Right kidney (tissue), 1 donor: ENCODE measurements at regions not wholly inside any gene's neighbourhood (a gene's known extent, or its start where the extent isn't known, plus 50 kb on each side); places are given as distances from the start of the nearest gene placed in this dataset.

Experiments used
- DNase-seq: peaks from one replicate; pipeline ENCODE4 v3.0.0-alpha.2; 2016

- DNase-seq = no peak
Observed at GRCh38 chr15:88707771-88708654, 69.2 kb downstream of the ISG20 start.

- no peak for DNase-seq
Observed at GRCh38 chr15:88708655-88709054, 69.8 kb downstream of the ISG20 start.

- DNase-seq = no peak
Observed at GRCh38 chr15:88710027-88710715, 71.4 kb downstream of the ISG20 start.

GRCh38 chr15:88711806-88712205 is 73.0 kb downstream of the ISG20 start:
- DNase-seq = no peak

GRCh38 chr15:88714782-88715372 is 76.1 kb downstream of the ISG20 start:
- no peak for DNase-seq

GRCh38 chr15:88716543-88717381 is 77.9 kb downstream of the ISG20 start:
- DNase-seq = no peak

GRCh38 chr15:88717382-88718031 is 78.7 kb downstream of the ISG20 start:
- peak; percentile 16 for DNase-seq

GRCh38 chr15:88718731-88719130 is 79.9 kb downstream of the ISG20 start:
- DNase-seq = no peak

GRCh38 chr15:88719654-88720053 is 80.8 kb downstream of the ISG20 start:
- no peak for DNase-seq

- DNase-seq = no peak
Observed at GRCh38 chr15:88725305-88726210, 77.7 kb upstream of the ACAN start.

GRCh38 chr15:88727439-88727838 is 75.8 kb upstream of the ACAN start:
- DNase-seq = no peak

GRCh38 chr15:88729581-88729980 is 73.7 kb upstream of the ACAN start:
- no peak for DNase-seq

GRCh38 chr15:88730751-88731150 is 72.5 kb upstream of the ACAN start:
- no peak for DNase-seq

GRCh38 chr15:88735212-88735611 is 68.0 kb upstream of the ACAN start:
- no peak for DNase-seq

GRCh38 chr15:88736204-88736603 is 67.0 kb upstream of the ACAN start:
- DNase-seq = no peak

- DNase-seq = no peak
Observed at GRCh38 chr15:88738796-88739195, 64.4 kb upstream of the ACAN start.

GRCh38 chr15:88739541-88739940 is 63.7 kb upstream of the ACAN start:
- DNase-seq = no peak

GRCh38 chr15:88740356-88740755 is 62.9 kb upstream of the ACAN start:
- DNase-seq = no peak

GRCh38 chr15:88741046-88741445 is 62.2 kb upstream of the ACAN start:
- no peak for DNase-seq

- DNase-seq = no peak
Observed at GRCh38 chr15:88741671-88742070, 61.6 kb upstream of the ACAN start.

- no peak for DNase-seq
Observed at GRCh38 chr15:88742161-88742560, 61.1 kb upstream of the ACAN start.
